ENCODE measurements at regions not wholly inside any gene's neighbourhood (a gene's known extent, or its start where the extent isn't known, plus 50 kb on each side); places are given as distances from the start of the nearest gene placed in this dataset.

GRCh38 chr5:145166110-145166509, 669.0 kb downstream of the PRELID2 start:
- DNase-seq, result no peak

- DNase-seq, result no peak
Measured at GRCh38 chr5:145163876-145164275, 671.3 kb downstream of the PRELID2 start.

GRCh38 chr5:145162626-145163025, 672.5 kb downstream of the PRELID2 start:
- no peak for DNase-seq

GRCh38 chr5:145161391-145161790, 673.8 kb downstream of the PRELID2 start:
- no peak for DNase-seq

GRCh38 chr5:145160679-145161078, 674.5 kb downstream of the PRELID2 start:
- no peak for DNase-seq

- DNase-seq, result no peak
Measured at GRCh38 chr5:145158730-145159129, 676.4 kb downstream of the PRELID2 start.

GRCh38 chr5:145157841-145158240, 677.3 kb downstream of the PRELID2 start:
- DNase-seq, result no peak

- DNase-seq, result no peak
Measured at GRCh38 chr5:145141534-145141933, 693.6 kb downstream of the PRELID2 start.

GRCh38 chr5:145130996-145131395, 704.1 kb downstream of the PRELID2 start:
- DNase-seq, result no peak

GRCh38 chr5:145129797-145130196, 705.3 kb downstream of the PRELID2 start:
- no peak for DNase-seq

- DNase-seq, result no peak
Measured at GRCh38 chr5:145124806-145125205, 710.3 kb downstream of the PRELID2 start.

GRCh38 chr5:145118611-145119010, 716.5 kb downstream of the PRELID2 start:
- DNase-seq, result no peak

- DNase-seq, result no peak
Measured at GRCh38 chr5:145118127-145118526, 717.0 kb downstream of the PRELID2 start.

- DNase-seq, result no peak
Measured at GRCh38 chr5:145117285-145117684, 717.9 kb downstream of the PRELID2 start.

- DNase-seq, result no peak
Measured at GRCh38 chr5:145111420-145111819, 723.7 kb downstream of the PRELID2 start.

GRCh38 chr5:145110834-145111233, 724.3 kb downstream of the PRELID2 start:
- no peak for DNase-seq

- DNase-seq, result no peak
Measured at GRCh38 chr5:145110181-145110580, 725.0 kb downstream of the PRELID2 start.

GRCh38 chr5:145105384-145105783, 729.8 kb downstream of the PRELID2 start:
- DNase-seq, result no peak

GRCh38 chr5:145104106-145104505, 731.0 kb downstream of the PRELID2 start:
- no peak for DNase-seq

- no peak for DNase-seq
Measured at GRCh38 chr5:145101246-145101645, 733.9 kb downstream of the PRELID2 start.

GRCh38 chr5:145090115-145090514, 745.0 kb downstream of the PRELID2 start:
- no peak for DNase-seq

GRCh38 chr5:145084834-145085233, 750.3 kb downstream of the PRELID2 start:
- DNase-seq, result no peak

- no peak for DNase-seq
Measured at GRCh38 chr5:145077028-145077427, 758.1 kb downstream of the PRELID2 start.

- no peak for DNase-seq
Measured at GRCh38 chr5:145076040-145076439, 759.1 kb downstream of the PRELID2 start.

GRCh38 chr5:145072889-145073288, 762.3 kb downstream of the PRELID2 start:
- no peak for DNase-seq

- DNase-seq, result no peak
Measured at GRCh38 chr5:145068721-145069120, 766.4 kb downstream of the PRELID2 start.

Data from CD4-positive, alpha-beta T cell treated with Interleukin-4 for 4 hours (primary cell).